ENCODE measurements at regions not wholly inside any gene's neighbourhood (a gene's known extent, or its start where the extent isn't known, plus 50 kb on each side); places are given as distances from the start of the nearest gene placed in this dataset.

DNA sequence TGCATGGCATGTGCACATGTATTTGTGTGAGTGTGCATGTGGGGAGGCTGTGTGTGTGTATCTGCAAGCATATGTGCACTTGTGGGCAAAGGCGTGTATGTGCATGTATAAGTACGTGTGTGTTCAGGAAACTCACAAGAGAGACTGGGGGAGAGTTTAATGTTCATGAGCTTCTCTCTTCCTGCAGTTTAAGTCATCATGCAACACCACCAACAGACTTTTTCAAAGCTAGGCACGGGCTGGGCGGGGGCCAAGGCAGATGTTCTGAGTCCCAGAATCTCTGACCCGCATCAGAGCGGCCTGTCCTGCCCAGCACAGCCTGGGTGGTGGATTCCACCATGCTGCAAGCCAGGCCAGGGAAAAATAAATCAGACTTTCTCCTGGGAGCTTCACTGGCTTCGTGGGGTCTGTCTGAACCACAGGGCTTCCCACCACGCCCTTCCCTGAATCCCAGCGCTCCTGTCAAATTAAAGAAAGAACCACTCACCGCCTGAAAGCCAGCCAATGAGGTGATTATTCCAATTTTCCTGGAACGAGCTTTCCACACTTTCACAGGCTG, 75.7 kb downstream of the PITPNM2 start:
- Mint-ChIP-seq H3K9me3 (no peaks in the 10 kb centered on the region), H3K27ac (peak overlapping the region in 1 of 7 donors; percentile 61), H3K4me1 (peaks cover 15% of the 10 kb centered on the region), H3K27me3 (ENCODE audit: low read depth in 3 of 3) (peaks cover 2% of the 10 kb centered on the region in 3 donors), H3K4me3 (peak overlapping the region in 1 of 2 donors; percentile 52), H3K36me3 (no peaks in the 10 kb centered on the region)
- Histone ChIP-seq H3K27me3 (ENCODE audit: control insufficient read depth in 2 of 2, insufficient read depth in 2 of 2, low read length in 2 of 2) (no peaks in the 10 kb centered on the region), H4K20me1 (ENCODE audit: insufficient read depth, low read length) (no peaks in the 10 kb centered on the region), H3K9ac (ENCODE audit: insufficient read depth, low read length, poor library complexity, severe bottlenecking) (no peak overlapping the region), H3K4me2 (replicated peaks; ENCODE audit: extremely low read depth, low read length, poor library complexity, severe bottlenecking) (no peak overlapping the region), H3K9me3 (replicated peaks in 1 of 2; ENCODE audit: control insufficient read depth in 1 of 2, insufficient read depth in 1 of 2, low read length in 2 of 2) (no peaks in the 10 kb centered on the region), H3K36me3 (replicated peaks in 1 of 2; ENCODE audit: control insufficient read depth in 1 of 2, insufficient read depth in 2 of 2, low read length in 2 of 2) (no peaks in the 10 kb centered on the region), H3K27ac (ENCODE audit: low read depth in 1 of 2, low read length in 2 of 2) (no peak overlapping the region), H3K4me3 (replicated peaks in 1 of 3; ENCODE audit: low read depth in 2 of 3, low read length in 3 of 3) (no peak overlapping the region), H3K4me1 (ENCODE audit: control insufficient read depth in 1 of 2, insufficient read depth in 2 of 2, low read length in 2 of 2) (no peaks in the 10 kb centered on the region), H3K79me2 (ENCODE audit: insufficient read depth, low read length) (no peaks in the 10 kb centered on the region), H2AFZ (ENCODE audit: insufficient read depth, low read depth, low read length, poor library complexity, severe bottlenecking) (no peak overlapping the region)
- intact Hi-C loops (cut with micrococcal nuclease) = no loop called here
- TF ChIP-seq, protein P1, sequence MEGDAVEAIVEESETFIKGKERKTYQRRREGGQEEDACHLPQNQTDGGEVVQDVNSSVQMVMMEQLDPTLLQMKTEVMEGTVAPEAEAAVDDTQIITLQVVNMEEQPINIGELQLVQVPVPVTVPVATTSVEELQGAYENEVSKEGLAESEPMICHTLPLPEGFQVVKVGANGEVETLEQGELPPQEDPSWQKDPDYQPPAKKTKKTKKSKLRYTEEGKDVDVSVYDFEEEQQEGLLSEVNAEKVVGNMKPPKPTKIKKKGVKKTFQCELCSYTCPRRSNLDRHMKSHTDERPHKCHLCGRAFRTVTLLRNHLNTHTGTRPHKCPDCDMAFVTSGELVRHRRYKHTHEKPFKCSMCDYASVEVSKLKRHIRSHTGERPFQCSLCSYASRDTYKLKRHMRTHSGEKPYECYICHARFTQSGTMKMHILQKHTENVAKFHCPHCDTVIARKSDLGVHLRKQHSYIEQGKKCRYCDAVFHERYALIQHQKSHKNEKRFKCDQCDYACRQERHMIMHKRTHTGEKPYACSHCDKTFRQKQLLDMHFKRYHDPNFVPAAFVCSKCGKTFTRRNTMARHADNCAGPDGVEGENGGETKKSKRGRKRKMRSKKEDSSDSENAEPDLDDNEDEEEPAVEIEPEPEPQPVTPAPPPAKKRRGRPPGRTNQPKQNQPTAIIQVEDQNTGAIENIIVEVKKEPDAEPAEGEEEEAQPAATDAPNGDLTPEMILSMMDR (IDR thresholded peaks at IDR 0.05) = no peak
- DNase-seq = no peak
- WGBS (ENCODE audit: insufficient coverage) = 89% methylated on average over 9 of the region's 11 CpGs

DNA sequence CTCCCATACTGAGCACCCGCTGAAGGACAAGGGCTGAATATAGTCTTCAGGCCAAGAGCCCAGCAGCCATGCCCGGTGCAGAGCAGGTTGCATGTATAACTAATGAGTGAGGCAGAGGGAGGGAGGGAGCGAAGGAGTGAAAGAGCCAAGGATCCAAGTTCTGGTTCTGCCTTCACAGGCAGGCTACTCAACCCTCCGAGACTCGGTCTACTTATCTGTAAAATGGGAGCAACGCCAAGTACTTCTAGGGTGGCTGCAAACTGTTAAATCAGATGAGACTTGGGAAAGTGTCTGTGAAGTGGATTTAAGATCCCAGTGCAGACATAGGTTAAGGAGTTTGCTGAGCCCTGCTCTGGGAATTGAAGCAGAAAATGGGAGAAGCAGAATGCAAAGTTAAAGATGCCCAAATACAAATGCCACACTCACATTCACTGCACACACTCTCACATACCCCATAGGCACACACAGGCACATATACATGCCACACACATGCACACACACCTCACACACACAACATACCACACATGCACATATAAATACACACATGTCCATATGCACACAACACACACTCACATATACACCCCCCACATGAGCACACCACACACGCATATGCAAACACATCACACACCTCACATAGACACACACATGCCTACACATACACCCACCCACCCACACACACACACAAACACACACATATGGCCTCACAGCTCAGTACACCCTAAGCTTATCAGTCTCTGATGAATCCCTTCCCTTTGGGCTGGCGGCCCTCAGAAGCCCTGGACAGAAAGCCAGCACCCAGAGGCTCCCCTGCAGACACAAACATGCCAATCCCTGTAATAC, 76.7 kb downstream of the PITPNM2 start:
- peaks cover 2% of the 10 kb centered on the region in 3 donors for H3K27me3 Mint-ChIP-seq (ENCODE audit: low read depth in 3 of 3)
- Histone ChIP-seq H3K79me2 (ENCODE audit: insufficient read depth, low read length) (no peaks in the 10 kb centered on the region), H3K9me3 (replicated peaks in 1 of 2; ENCODE audit: control insufficient read depth in 1 of 2, insufficient read depth in 1 of 2, low read length in 2 of 2) (no peaks in the 10 kb centered on the region), H3K27ac (ENCODE audit: low read depth in 1 of 2, low read length in 2 of 2) (no peak overlapping the region), H3K9ac (ENCODE audit: insufficient read depth, low read length, poor library complexity, severe bottlenecking) (no peak overlapping the region), H3K4me3 (replicated peaks in 1 of 3; ENCODE audit: low read depth in 2 of 3, low read length in 3 of 3) (no peak overlapping the region), H4K20me1 (ENCODE audit: insufficient read depth, low read length) (no peaks in the 10 kb centered on the region), H2AFZ (ENCODE audit: insufficient read depth, low read depth, low read length, poor library complexity, severe bottlenecking) (no peak overlapping the region), H3K4me1 (ENCODE audit: control insufficient read depth in 1 of 2, insufficient read depth in 2 of 2, low read length in 2 of 2) (no peaks in the 10 kb centered on the region), H3K36me3 (replicated peaks in 1 of 2; ENCODE audit: control insufficient read depth in 1 of 2, insufficient read depth in 2 of 2, low read length in 2 of 2) (no peaks in the 10 kb centered on the region), H3K4me2 (replicated peaks; ENCODE audit: extremely low read depth, low read length, poor library complexity, severe bottlenecking) (no peak overlapping the region), H3K27me3 (ENCODE audit: control insufficient read depth in 2 of 2, insufficient read depth in 2 of 2, low read length in 2 of 2) (no peaks in the 10 kb centered on the region)
- H3K4me3 Mint-ChIP-seq = no peak overlapping the region
- H3K9me3 Mint-ChIP-seq = no peaks in the 10 kb centered on the region
- 98% methylated on average over 6 of the region's 8 CpGs for WGBS (ENCODE audit: insufficient coverage)
- peaks cover 15% of the 10 kb centered on the region for H3K4me1 Mint-ChIP-seq
- TF ChIP-seq, protein P1 (IDR thresholded peaks at IDR 0.05) = no peak
- peak overlapping the region in 1 of 7 donors; percentile 56 for H3K27ac Mint-ChIP-seq
- intact Hi-C loops (cut with micrococcal nuclease) = no loop called here
- H3K36me3 Mint-ChIP-seq = no peaks in the 10 kb centered on the region
- no peak for DNase-seq
